K562 (cell line): ENCODE measurements at regions not wholly inside any gene's neighbourhood (a gene's known extent, or its start where the extent isn't known, plus 50 kb on each side); places are given as distances from the start of the nearest gene placed in this dataset.

Experiments
- ESRRA ChIP-seq: fragments of 450-650 bp; IDR thresholded peaks from 2 replicates; pipeline ENCODE4 v1.6.1; 2014; ENCODE audit warnings: low read depth, mild to moderate bottlenecking, moderate library complexity, borderline replicate concordance
- HMGN3 ChIP-seq: IDR thresholded peaks from 2 replicates; pipeline ENCODE4 v1.6.1; 2011; ENCODE audit warnings: borderline replicate concordance, low read depth, mild to moderate bottlenecking, mixed read lengths, low read length; ENCODE audit not compliant: insufficient read length; ENCODE audit errors: extremely low read depth
- NR2C1 ChIP-seq, 2 experiments: fragments of 450-650 bp; IDR thresholded peaks; 2 replicates each; pipeline ENCODE4 v1.6.1; 2017; ENCODE audit warnings: mild to moderate bottlenecking in 2 of 2, antibody characterized with exemption in 1 of 2, inconsistent platforms in 1 of 2, missing compliant biosample characterization in 1 of 2, missing genetic modification characterization in 1 of 2
- PHB2 ChIP-seq: fragments of 450-650 bp; IDR thresholded peaks from 2 replicates; pipeline ENCODE4 v1.6.1; 2017; ENCODE audit warnings: low read depth
- PTRF ChIP-seq: fragments of 450-650 bp; IDR thresholded peaks from 2 replicates; pipeline ENCODE4 v1.6.1; 2016; ENCODE audit warnings: mild to moderate bottlenecking, missing genetic modification characterization, missing compliant biosample characterization
- RAD21 ChIP-seq, 2 experiments: fragments of 250-450 bp in 1 of 2; fragments of 450-650 bp in 1 of 2; sonication (Bioruptor Pico) in 1 of 2; formaldehyde crosslinking in 1 of 2; IDR thresholded peaks in 1 of 2; conservative IDR thresholded peaks in 1 of 2; 2 replicates each; pipeline versions ENCODE4 v1.4.0 to v1.8.0; 2020 to 2022; ENCODE audit warnings: mild to moderate bottlenecking in 2 of 2, moderate library complexity in 1 of 2
- TARDBP ChIP-seq: fragments of 450-650 bp; IDR thresholded peaks from 2 replicates; pipeline ENCODE4 v1.6.1; 2016
- ZNF134 ChIP-seq: fragments of 250-450 bp; sonication (Bioruptor Pico); conservative IDR thresholded peaks from 2 replicates; pipeline ENCODE4 v1.4.0; 2020
- ZNF282 ChIP-seq: sonication (generic); formaldehyde crosslinking; IDR thresholded peaks from 2 replicates; pipeline ENCODE4 v1.8.1; 2023; ENCODE audit warnings: missing genetic modification reagents
- ZNF586 ChIP-seq: fragments of 450-650 bp; formaldehyde crosslinking; conservative IDR thresholded peaks from 2 replicates; pipeline ENCODE4 v1.4.0; 2020; ENCODE audit warnings: mild to moderate bottlenecking, moderate library complexity
- TF ChIP-seq, protein P1 (sequence below): fragments of 450-650 bp; IDR thresholded peaks from 2 replicates; pipeline ENCODE4 v1.6.1; 2016; ENCODE audit warnings: low read depth

DNA sequence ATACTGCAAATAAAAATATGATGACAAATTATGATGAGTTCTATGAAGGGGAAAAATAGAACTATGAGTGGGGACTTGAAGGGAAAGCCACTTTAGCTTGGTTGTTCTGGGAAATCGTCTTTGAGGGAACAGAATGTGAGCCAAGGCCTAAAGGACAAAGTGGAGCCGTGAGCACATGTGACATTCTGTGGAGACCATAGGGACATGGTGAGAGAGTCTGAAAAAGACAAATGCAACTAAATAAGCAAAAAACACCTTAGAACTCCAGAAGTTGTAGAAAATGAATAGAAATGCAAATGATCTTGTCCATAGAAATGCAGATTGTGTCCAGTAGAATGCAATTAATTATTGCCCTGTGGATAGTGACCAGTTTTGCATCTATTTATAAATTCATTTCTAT is 86.8 kb upstream of the ANKRD10 start (continued):
- TF ChIP-seq, protein P1, sequence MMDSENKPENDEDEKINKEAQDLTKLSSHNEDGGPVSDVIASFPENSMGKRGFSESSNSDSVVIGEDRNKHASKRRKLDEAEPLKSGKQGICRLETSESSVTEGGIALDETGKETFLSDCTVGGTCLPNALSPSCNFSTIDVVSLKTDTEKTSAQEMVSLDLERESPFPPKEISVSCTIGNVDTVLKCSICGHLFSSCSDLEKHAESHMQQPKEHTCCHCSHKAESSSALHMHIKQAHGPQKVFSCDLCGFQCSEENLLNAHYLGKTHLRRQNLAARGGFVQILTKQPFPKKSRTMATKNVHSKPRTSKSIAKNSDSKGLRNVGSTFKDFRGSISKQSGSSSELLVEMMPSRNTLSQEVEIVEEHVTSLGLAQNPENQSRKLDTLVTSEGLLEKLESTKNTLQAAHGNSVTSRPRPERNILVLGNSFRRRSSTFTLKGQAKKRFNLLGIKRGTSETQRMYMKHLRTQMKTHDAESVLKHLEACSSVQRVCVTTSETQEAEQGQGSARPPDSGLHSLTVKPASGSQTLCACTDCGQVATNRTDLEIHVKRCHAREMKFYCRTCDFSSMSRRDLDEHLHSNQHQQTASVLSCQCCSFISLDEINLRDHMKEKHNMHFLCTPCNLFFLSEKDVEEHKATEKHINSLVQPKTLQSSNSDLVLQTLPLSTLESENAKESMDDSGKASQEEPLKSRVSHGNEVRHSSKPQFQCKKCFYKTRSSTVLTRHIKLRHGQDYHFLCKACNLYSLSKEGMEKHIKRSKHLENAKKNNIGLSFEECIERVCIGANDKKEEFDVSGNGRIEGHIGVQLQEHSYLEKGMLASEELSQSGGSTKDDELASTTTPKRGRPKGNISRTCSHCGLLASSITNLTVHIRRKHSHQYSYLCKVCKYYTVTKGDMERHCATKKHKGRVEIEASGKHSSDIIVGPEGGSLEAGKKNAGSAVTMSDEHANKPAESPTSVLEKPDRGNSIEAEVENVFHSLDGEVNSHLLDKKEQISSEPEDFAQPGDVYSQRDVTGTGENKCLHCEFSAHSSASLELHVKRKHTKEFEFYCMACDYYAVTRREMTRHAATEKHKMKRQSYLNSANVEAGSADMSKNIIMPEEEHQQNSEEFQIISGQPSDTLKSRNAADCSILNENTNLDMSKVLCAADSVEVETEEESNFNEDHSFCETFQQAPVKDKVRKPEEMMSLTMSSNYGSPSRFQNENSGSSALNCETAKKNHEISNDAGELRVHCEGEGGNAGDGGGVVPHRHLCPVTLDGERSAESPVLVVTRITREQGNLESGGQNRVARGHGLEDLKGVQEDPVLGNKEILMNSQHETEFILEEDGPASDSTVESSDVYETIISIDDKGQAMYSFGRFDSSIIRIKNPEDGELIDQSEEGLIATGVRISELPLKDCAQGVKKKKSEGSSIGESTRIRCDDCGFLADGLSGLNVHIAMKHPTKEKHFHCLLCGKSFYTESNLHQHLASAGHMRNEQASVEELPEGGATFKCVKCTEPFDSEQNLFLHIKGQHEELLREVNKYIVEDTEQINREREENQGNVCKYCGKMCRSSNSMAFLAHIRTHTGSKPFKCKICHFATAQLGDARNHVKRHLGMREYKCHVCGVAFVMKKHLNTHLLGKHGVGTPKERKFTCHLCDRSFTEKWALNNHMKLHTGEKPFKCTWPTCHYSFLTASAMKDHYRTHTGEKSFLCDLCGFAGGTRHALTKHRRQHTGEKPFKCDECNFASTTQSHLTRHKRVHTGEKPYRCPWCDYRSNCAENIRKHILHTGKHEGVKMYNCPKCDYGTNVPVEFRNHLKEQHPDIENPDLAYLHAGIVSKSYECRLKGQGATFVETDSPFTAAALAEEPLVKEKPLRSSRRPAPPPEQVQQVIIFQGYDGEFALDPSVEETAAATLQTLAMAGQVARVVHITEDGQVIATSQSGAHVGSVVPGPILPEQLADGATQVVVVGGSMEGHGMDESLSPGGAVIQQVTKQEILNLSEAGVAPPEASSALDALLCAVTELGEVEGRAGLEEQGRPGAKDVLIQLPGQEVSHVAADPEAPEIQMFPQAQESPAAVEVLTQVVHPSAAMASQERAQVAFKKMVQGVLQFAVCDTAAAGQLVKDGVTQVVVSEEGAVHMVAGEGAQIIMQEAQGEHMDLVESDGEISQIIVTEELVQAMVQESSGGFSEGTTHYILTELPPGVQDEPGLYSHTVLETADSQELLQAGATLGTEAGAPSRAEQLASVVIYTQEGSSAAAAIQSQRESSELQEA = no peak
- TF ChIP-seq RAD21 (CRISPR knock-in tag; conservative IDR thresholded peaks at IDR 0.05 in 1 of 2, IDR thresholded peaks at IDR 0.05 in 1 of 2) (no peak), ZNF282 (CRISPR knock-in tag) (no peak), PTRF (no peak), TARDBP (no peak), HMGN3 (no peak), ZNF134 (CRISPR knock-in tag) (no peak), NR2C1 (IDR thresholded peaks at IDR 0.05) (no peak), NR2C1 (tag; IDR thresholded peaks at IDR 0.05) (no peak), ESRRA (no peak), ZNF586 (CRISPR knock-in tag) (no peak), PHB2 (no peak)
